DMS153 treated with DMSO at 0.1 percent for 48 hours (cell line): ENCODE measurements at regions not wholly inside any gene's neighbourhood (a gene's known extent, or its start where the extent isn't known, plus 50 kb on each side); places are given as distances from the start of the nearest gene placed in this dataset.
A peak's percentile ranks its signal among the peaks of the same experiment; 100 is the strongest.
"Not testable (repeated sequence)": the region's sequence is repeated elsewhere in the genome, so short reads cannot be mapped to it uniquely, and the experiment has no call there.

Experiments used
- DNase-seq: peaks from one replicate; lab custom pipeline; 2025; ENCODE audit not compliant: unreplicated experiment; lab: John Stamatoyannopoulos, UW

DNA sequence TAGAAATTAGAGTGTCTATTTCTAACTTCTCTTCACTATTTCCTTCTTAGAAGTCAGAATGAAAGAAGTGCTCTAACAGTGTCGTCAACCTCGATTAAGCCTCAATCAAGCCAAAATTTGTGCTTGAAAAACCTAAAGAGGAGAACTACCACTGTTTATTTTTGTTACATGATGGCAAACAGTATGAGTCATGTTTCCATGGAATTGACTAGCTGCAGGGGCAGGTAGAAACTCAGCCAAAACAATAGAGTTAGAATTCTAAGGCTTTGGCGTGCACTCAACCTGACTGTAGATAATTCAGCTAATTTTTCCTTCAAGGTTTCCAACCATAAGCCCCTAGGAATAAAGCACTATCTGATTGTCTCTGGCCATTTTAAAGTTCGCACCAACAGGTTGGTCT, 415.9 kb downstream of the ETS1 start:
- peak; percentile 17 for DNase-seq

DNA sequence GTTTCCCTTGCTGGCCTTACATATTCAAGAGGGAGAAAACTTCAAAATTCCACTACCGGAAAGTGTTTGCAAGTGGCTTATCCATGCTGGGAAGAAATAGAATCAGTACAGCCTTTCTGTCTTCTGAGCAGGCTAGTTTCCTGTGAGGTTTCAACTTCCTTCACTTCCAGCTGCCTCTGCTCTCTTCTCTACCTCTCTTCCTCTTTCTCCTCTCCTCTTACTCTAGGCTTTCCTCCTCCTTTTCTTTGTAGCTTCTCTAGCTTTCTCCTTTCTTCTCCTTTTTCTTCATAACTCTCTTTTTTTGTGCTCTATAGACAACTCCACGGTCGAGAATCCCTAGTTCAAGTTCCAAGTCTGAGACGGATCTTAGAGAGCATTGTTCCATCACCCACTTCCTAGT, 421.8 kb downstream of the ETS1 start:
- DNase-seq = no peak

DNA sequence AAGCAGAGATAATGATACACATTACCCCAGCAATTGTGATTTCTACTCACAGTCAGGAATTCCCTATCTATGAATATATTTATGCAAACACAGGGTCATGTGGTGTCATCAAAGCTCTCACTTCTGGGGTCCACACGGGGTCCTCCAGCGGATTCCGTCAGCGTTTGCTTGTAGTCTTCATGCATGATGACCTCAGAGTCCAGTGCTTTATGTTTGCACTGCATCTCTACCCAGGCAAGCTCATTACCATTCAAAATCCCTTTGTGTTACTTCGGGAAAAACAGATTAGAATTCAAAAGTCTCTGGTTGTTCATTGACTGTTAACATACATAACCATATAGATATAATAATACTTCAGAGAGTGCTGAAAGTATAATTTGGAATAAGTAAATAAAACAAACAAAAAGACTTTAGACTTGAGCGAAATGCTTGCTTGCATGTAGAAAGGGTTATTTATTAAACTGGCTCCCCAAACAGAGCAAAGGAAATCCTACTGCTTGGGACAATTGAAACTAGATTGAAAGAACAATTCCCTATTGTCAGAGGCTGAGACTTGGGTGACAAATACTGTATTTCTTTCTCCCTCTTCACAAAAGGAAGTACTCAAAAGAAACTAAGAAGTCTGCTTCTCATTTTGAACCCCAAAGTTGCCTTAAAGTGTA, 423.1 kb downstream of the ETS1 start:
- no peak for DNase-seq

DNA sequence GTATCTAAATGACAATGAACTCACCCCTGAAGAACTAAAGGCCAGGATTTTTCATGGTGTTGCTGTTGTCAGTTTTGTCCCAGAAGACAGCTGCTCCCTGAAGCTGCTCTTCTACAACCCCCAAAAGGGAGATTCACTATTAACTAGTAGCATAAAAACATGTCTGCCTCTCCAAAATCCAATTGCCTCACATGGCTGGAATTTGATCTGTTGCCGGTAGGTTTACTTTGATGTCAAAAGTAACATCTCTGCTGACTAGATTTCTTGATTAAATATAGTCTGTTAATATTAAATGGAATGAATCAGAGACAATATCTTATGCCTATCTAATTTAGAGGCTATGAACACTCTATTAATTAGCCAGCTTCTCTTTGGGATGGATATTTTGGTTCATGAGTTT, 425.4 kb downstream of the ETS1 start:
- DNase-seq = no peak

DNA sequence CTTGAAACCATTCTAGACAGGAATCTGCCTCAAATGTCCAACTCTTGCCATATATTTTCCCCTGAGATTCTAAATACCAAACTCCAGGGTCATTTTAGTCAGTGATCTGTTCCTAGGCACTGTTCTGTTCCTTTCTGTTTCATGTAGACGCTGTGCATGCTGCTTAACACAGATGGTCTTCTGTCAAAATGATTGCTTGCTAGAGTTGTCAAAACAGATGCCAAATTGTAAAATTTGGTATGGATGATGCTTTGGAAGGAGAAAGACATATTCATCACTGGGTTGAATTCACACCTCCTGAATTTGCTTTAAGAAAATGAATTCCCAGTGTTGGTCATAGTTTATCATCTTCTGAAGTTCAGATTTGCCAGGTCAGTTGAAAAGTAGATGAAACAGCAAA, 425.9 kb downstream of the ETS1 start:
- no peak for DNase-seq

DNA sequence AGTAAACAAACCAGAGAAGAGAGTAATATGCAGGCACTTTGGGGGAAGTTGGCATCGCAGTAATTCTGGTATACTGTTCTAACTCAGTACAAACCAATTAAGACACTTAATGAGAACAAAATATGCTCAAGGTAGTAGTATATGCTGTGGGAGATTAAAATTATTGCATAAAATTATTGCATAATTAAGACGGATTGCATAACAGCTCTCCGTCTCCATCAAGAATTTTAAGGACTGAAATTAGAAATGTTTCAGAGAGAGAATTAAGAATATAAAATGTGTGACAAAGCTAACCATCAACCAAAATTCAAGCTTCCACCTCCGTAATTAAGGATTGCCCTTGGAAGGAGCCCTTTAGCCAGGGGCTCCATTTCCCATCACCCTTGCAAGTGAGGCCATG, 428.5 kb downstream of the ETS1 start:
- DNase-seq = no peak

DNA sequence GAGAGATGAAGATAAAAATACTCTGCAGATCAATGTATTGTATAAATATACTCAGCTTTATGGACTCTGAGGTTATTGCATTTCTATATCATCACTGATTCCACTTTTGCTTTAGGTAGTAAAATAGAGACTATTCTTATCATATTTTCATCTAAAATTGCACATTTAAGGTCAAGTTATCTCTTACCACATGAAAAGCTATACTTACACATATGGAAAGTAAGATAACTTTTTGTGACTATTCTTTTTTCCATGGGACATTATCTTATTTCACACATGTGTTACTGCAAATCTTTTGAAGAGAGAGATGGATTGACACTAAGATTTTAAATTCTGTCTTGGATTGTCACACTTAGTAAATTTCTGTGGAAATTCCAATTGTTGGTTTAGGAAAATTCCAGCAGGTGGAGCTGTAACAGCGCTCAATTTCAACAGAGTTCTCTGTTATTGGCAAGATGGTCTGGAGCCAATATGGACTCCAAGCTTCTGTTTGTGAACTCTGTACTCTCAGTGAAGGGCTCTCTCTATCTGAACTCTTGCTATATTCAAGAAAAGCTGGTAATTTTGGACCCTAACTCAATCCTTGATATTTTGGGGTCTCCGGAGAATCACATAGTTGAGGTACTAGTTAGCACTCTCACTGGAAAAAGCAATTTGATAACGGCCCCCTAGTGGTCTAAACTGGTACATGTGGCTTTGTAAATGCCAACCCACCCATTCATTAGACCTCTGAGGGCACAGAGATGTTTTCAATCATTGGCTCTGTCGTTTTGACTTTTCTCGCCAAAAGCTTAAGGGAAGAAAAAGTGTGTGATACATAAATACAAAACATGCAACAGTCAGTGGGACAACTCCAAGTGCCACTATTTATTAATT, 429.7 kb downstream of the ETS1 start:
- DNase-seq = peak; percentile 70

DNA sequence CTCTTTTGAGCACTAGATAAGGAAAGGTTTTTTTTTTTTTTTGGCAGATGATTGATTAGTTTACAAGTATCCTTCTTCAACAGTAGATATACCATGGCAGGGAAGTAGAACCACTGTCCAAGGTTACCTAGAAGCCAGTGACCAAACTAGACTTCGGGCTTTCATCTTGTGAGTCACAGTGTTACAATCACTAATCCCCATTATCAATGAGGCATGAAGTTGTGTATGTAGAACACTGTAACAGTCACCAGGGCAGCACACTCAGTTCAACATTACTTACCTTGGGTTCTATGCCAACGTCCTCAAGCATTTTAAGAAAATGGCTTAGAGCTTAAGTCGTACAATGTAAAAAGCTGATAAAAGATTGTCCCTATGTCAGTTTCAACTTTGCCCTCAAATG, 430.9 kb downstream of the ETS1 start:
- DNase-seq = no peak

DNA sequence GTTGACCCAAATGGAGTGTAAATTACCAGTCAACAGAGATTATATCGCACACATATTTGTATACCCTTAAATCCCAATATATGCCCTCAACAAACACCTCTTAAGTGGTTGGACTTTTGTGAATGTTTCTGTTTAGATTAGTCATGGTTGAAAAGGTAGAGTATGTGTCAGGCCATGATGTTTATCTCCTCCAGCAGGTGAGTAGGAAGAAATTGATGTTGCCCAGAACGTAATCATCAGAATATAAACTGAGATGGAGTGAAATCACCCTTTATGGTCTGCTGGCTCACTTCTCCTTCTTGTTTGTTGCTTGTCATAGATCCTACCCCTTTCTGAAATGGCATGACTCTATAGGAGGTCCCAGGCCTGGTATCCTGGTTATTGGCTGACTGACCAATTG, 431.8 kb downstream of the ETS1 start:
- no peak for DNase-seq

DNA sequence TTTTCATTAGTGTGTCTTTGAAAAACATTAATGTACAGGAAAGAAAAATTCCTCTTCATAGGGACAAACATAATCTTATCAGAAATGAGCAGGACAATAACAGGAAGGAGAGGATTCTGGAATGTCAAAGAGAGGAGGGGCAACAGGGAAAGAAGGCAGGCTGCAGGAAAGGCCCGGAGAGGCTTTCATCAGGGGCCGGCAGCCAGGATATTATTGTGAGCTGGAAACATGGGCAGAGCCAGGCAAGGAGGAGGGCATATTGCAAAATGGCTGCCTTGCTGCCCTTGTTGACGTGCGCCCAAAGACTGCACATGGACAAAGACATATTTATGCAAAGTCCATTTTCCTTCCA, 433.7 kb downstream of the ETS1 start:
- DNase-seq = no peak

DNA sequence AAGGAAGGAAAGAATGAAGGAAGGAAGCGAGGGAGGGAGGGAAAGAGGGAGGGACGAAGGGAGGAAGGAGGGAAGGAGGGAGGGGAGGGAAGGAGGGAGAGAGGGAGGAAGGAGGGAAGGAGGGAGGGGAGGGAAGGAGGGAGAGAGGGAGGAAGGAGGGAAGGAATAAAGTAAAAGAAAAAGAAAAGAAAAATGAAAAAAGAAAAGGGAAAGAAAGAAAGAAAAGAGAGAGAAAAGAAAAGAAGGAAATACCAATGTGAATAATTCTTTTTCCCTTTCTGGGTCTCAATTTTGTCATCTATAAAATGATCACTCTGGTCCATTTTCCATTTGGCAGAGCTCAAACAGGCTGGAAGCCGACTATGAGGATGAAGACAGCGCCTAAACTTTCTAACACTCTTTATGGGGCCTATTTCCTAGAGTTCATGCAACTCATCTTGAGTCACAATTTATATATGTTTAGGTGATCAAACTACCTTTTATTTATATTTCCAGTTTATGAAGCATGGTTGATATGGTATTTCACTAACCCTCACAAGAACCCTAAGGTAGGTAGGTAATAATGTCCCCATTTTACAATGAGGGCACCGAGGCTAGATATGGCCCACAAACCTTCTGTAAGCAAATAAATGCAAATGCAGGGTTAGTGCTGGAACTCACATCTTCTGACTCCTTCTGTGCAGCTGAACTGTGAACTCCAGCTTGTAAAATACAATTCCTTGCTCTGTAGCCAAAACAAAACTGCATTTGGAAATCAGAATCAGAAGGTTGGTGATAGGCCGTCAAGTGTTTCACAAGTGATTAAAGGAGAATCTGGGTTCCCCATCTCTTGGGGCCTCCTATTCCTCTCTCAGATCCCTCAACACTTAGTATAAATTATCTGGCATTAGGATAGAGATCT, 434.3 kb downstream of the ETS1 start:
- DNase-seq = no peak

DNA sequence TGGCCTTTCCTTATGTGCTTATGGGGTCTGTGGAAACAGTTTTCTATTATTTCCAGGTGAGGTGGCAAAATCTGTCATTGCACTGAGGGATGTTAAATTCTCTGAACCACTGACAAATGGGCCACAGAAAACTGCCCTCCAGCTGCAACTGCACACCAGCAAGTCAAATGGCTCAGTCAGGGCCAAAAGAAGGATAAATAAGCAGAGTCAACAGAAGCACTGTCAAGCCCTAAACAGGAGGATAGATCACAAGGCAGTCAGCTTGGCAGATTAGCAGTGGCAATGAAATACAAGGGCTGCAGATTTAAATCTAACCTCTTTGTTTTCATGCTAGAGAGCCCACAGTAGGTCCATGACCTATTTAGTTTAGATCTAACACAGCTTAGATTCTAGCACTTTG, 435.6 kb downstream of the ETS1 start:
- DNase-seq = no peak

DNA sequence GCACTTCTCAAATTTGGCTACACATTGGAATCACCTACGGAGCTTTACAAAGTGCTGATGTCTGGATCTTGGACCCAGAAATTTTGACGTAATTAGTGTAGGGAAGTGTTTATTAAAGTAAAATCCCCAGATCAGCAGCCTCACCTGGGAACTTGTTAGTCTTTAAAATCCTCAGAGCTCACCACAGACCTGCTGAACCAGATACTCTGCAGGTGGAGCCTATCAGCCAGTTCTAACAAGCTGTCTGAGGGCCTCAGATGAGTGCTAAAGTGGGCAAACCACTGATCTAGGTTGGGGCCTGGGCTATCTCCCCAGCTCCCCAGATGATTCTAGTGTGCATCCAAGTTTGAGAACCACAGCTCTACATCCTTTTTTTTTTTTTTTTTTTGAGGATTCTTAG, 436.0 kb downstream of the ETS1 start:
- DNase-seq = no peak

DNA sequence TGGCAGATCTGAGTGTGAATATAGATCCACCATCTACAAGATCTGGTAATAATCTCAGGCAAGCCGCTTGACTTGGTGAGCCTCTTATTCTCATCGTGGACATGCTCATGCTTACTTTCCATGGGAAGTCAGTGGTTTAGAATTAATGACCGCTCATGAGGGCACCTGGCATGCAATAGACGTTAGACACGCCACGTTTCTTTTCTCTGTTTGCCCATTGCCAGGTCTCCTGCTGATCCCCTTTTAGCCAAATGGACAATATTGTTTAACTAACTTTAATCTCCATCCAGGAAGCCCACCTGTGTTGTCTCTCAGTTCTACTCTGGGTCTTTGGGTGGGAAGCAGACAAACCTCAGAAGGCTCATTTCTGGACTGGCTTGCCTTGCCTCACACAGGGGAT, 439.1 kb downstream of the ETS1 start:
- DNase-seq = no peak

DNA sequence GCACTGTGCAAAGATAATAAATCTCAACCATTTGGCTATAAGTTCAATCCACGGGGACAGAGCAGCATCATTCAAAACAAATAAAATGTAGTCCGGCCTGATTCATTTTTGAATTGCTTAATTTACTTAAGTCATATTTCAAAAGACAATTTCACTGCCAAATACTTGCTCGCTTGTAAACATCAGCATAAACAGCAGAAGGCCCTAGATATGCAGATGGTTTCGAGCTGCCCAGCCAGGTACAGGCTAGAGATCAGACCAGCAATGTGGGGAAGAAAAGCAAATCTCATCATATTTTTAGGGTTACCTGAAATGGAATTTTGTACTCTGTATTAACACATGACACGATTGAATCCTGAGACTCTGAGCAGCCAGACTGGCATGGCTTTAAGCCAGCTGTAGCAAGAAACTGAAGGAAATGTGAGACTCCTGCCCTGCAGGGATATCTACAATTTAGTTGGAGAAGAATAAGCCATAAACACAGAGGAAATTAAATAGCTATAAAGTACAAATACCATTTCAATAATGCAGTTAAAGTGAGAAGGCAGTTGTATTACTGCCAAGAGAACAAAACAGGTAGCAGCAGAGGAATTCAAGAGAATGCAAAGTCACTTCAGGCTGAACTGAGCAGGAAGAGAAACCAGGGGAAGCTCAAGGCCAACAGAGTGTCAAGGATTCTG, 440.3 kb downstream of the ETS1 start:
- no peak for DNase-seq

DNA sequence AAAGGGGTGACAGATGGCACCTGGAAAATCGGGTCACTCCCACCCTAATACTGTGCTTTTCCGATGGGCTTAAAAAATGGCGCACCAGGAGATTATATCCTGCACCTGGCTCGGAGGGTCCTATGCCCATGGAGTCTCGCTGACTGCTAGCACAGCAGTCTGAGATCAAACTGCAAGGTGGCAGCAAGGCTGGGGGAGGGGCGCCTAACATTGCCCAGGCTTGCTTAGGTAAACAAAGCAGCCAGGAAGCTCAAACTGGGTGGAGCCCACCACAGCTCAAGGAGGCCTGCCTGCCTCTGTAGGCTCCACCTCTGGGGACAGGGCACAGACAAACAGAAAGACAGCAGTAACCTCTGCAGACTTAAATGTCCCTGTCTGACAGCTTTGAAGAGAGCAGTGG, 447.1 kb downstream of the ETS1 start:
- not testable (repeated sequence) for DNase-seq

DNA sequence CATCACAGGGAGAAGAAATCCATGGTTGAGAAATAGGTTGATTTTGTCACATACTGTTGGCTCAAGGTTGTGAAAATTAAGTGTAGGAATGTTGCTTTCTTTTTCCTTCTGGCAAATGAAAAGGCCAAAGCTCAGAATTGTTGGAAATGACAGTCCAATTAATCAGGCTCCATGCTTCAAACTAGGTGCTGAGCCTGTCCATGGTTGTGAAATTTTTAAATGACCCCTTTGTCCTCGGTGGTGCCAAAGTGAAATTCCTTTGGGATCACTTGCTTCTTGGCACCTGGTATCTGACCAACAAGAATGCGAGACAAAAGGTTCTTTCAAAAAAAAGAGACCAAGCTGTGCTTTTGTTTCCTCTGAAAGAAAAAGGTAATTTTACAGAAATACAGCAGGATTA, 451.9 kb downstream of the ETS1 start:
- no peak for DNase-seq

DNA sequence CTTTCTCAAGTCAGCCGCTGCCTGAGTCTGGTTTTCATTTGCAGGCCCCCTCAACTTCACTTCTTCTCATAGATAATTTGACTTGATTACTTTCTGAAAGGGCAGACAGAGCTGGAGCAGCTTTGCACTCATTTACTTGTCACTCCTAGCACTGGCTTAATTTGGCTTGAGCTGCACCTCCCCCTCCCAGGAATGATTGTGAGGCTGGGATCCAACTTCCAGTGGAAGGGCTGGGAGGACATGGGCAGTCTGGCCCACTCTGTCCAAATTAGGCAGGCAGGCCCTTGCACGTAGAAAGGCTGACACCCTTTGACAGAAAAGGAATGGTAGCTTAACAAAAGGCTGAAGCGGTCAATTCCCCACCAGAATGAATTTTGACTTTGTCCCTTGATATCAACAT, 453.9 kb downstream of the ETS1 start:
- no peak for DNase-seq

DNA sequence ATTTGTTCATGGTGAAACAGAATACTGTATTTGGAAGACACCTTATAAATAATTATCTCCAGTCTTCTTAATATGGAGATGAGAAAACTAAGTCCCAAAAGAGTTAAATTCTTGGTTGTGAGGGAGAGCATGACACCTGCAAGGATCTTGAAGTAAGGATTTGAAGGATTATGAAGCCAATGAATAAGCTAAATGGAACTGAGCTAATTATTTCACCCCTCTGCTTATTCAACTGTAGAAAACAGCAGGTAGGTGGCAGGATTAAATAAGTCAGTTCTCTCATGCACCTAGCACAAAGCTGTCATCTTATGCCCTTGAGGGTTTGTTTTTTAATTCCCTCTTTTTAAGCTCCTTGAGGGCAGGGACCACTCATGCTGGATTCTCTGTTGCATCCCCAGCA, 457.3 kb downstream of the ETS1 start:
- no peak for DNase-seq

DNA sequence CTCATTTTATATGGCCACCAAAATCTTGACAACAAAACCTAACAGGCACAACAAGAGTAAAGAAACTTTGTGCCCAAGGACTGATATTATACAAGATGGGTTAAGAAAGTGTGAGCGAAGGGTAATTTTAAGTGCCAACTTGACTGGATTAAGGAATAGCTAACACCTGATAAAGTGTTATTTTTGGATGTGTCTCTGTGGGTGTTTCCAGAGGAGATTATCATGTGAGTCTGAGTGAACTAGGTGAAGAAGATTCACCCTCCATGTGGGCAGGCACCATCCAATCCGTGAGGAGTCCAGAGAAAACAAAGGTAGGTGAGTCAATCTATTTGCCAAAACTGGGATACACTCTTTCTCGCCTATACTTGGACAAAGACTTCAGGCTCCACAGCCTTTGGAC, 461.6 kb downstream of the ETS1 start:
- DNase-seq = no peak

DNA sequence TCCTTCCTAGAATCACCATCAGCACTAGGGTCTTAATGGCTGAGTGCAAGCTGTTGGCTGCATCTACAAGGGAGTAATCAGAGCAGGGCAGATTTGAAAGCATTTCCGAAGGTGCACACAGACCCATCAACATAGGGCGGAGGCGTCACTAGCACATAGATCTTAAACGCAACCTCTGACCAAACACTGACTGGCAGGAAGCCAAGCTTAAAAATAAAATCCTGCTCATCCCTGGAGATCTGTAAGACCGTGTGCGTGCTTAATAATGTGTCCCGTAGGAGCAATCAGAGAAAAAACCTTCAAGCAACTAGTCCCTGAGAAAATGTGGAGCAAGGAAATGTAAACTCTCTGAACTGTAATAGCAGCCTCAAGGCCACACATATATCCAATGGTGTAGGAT, 470.5 kb downstream of the ETS1 start:
- peak; percentile 3 for DNase-seq
